DOHH2 (cell line): ENCODE measurements at regions not wholly inside any gene's neighbourhood (a gene's known extent, or its start where the extent isn't known, plus 50 kb on each side); places are given as distances from the start of the nearest gene placed in this dataset.

Experiments used
- H3F3A ChIP-seq: fragments of 200-600 bp; sonication (generic), shearing (Covaris generic); 2 replicates; pipeline ENCODE4 v1.6.0; 2016; ENCODE audit warnings: antibody characterized with exemption, mild to moderate bottlenecking; ENCODE audit not compliant: control insufficient read depth, insufficient read depth
- H3K27ac ChIP-seq: fragments of 200-600 bp; sonication (generic); 2 replicates; pipeline ENCODE4 v1.5.1; 2014; ENCODE audit warnings: low read depth, mild to moderate bottlenecking, low read length, moderate library complexity
- H3K27me3 ChIP-seq: fragments of 200-600 bp; sonication (generic); 2 replicates; pipeline ENCODE4 v1.6.1; 2014; ENCODE audit warnings: mild to moderate bottlenecking, low read length, mixed read lengths; ENCODE audit not compliant: control insufficient read depth
- H3K36me3 ChIP-seq: fragments of 200-600 bp; sonication (generic); 2 replicates; pipeline ENCODE4 v1.6.1; 2014; ENCODE audit warnings: mild to moderate bottlenecking, low read length, moderate library complexity, mixed read lengths; ENCODE audit not compliant: control insufficient read depth
- H3K4me1 ChIP-seq: fragments of 200-600 bp; sonication (generic); 2 replicates; pipeline ENCODE4 v1.6.1; 2014; ENCODE audit warnings: mild to moderate bottlenecking, low read length, mixed read lengths; ENCODE audit not compliant: control insufficient read depth
- H3K4me2 ChIP-seq: fragments of 200-600 bp; sonication (generic); 2 replicates; pipeline ENCODE4 v1.6.0; 2014; ENCODE audit warnings: mild to moderate bottlenecking, low read length, moderate library complexity
- H3K4me3 ChIP-seq: fragments of 200-600 bp; sonication (generic); 2 replicates; pipeline ENCODE4 v1.5.1; 2014; ENCODE audit warnings: mild to moderate bottlenecking, low read length, mixed read lengths
- H3K79me2 ChIP-seq: fragments of 200-600 bp; sonication (generic); 2 replicates; pipeline ENCODE4 v1.6.1; 2014; ENCODE audit warnings: mild to moderate bottlenecking, low read length, mixed read lengths; ENCODE audit not compliant: control insufficient read depth
- H3K9me2 ChIP-seq: fragments of 200-600 bp; sonication (generic); replicated peaks from 2 replicates; pipeline ENCODE4 v1.6.1; 2014; ENCODE audit warnings: mild to moderate bottlenecking, low read length, mixed read lengths; ENCODE audit not compliant: control insufficient read depth
- H3K9me3 ChIP-seq: fragments of 200-600 bp; sonication (generic); 2 replicates; pipeline ENCODE4 v1.6.1; 2014; ENCODE audit warnings: antibody characterized with exemption, low read length, mixed read lengths; ENCODE audit not compliant: control insufficient read depth, insufficient read depth
- H4K20me1 ChIP-seq: fragments of 200-600 bp; sonication (generic); 2 replicates; pipeline ENCODE4 v1.6.0; 2014; ENCODE audit warnings: low read depth, mild to moderate bottlenecking, antibody characterized with exemption, low read length, moderate library complexity; ENCODE audit not compliant: control insufficient read depth, insufficient read depth
- CTCF ChIP-seq: fragments of 200-600 bp; sonication (generic); IDR thresholded peaks from one replicate; pipeline ENCODE4 v1.5.1; 2014; ENCODE audit warnings: antibody characterized with exemption, mild to moderate bottlenecking, low read depth, low read length; ENCODE audit not compliant: poor library complexity, severe bottlenecking
- EZH2phosphoT487 ChIP-seq: fragments of 200-600 bp; sonication (generic); IDR thresholded peaks from 2 replicates; pipeline ENCODE4 v1.6.1; 2017; ENCODE audit warnings: borderline replicate concordance, mild to moderate bottlenecking, antibody characterized with exemption, low read length, moderate library complexity, mixed read lengths

- Histone ChIP-seq H3K9me2 (no peaks in the 10 kb centered on the region), H3K36me3 (no peaks in the 10 kb centered on the region), H3F3A (no peaks in the 10 kb centered on the region), H3K79me2 (no peaks in the 10 kb centered on the region), H3K4me2 (no peak overlapping the region), H3K4me1 (no peaks in the 10 kb centered on the region), H3K27ac (no peak overlapping the region), H3K9me3 (no peaks in the 10 kb centered on the region), H3K4me3 (no peak overlapping the region), H3K27me3 (no peaks in the 10 kb centered on the region), H4K20me1 (no peaks in the 10 kb centered on the region)
- no peak for TF ChIP-seq CTCF
- no peak for TF ChIP-seq EZH2phosphoT487
Measured at GRCh38 chr17:74027444-74027843, 176.0 kb upstream of the RPL38 start.

GRCh38 chr17:74028354-74029116 lies 174.9 kb upstream of the RPL38 start:
- H3K79me2 ChIP-seq, result no peaks in the 10 kb centered on the region
- no peaks in the 10 kb centered on the region for H4K20me1 ChIP-seq
- H3K27ac ChIP-seq, result no peak overlapping the region
- H3F3A ChIP-seq, result no peaks in the 10 kb centered on the region
- no peak for TF ChIP-seq CTCF
- no peak for TF ChIP-seq EZH2phosphoT487
- H3K4me1 ChIP-seq, result no peaks in the 10 kb centered on the region
- no peak overlapping the region for H3K4me2 ChIP-seq
- no peaks in the 10 kb centered on the region for H3K9me3 ChIP-seq
- H3K9me2 ChIP-seq, result no peaks in the 10 kb centered on the region
- no peaks in the 10 kb centered on the region for H3K27me3 ChIP-seq
- H3K36me3 ChIP-seq, result no peaks in the 10 kb centered on the region
- no peak overlapping the region for H3K4me3 ChIP-seq

- Histone ChIP-seq H3K4me3 (no peak overlapping the region), H3K9me2 (no peaks in the 10 kb centered on the region), H3F3A (no peaks in the 10 kb centered on the region), H3K9me3 (no peaks in the 10 kb centered on the region), H3K27ac (no peak overlapping the region), H3K4me2 (no peak overlapping the region), H3K36me3 (no peaks in the 10 kb centered on the region), H4K20me1 (no peaks in the 10 kb centered on the region), H3K79me2 (no peaks in the 10 kb centered on the region), H3K4me1 (no peaks in the 10 kb centered on the region), H3K27me3 (no peaks in the 10 kb centered on the region)
- TF ChIP-seq CTCF (no peak), EZH2phosphoT487 (no peak)
Measured at GRCh38 chr17:74031316-74032090, 172.0 kb upstream of the RPL38 start.
